DND-41 (cell line): ENCODE measurements at regions not wholly inside any gene's neighbourhood (a gene's known extent, or its start where the extent isn't known, plus 50 kb on each side); places are given as distances from the start of the nearest gene placed in this dataset.

Experiments used
- ATAC-seq: fragments of 200-7000 bp; cut with Tn5 transposase; 3 replicates; pipeline ENCODE4 v1.9.1; 2021; ENCODE audit warnings: low read depth; ENCODE audit not compliant: insufficient read depth
- DNase-seq: peaks from one replicate; pipeline ENCODE4 v3.0.0-alpha.2; 2020
- H2AFZ ChIP-seq: 2 replicates; pipeline ENCODE4 v1.6.0; 2012; ENCODE audit warnings: low read depth, low read length
- H3K27ac ChIP-seq: 2 replicates; pipeline ENCODE4 v1.5.1; 2012; ENCODE audit warnings: low read length, inconsistent platforms
- H3K27me3 ChIP-seq: fragments of 200-600 bp; sonication (generic); 2 replicates; pipeline ENCODE4 v1.6.0; 2012; ENCODE audit warnings: low read length, mild to moderate bottlenecking, inconsistent platforms; ENCODE audit not compliant: insufficient read depth, poor library complexity
- H3K36me3 ChIP-seq: 2 replicates; pipeline ENCODE4 v1.5.1; 2012; ENCODE audit warnings: low read length, inconsistent platforms; ENCODE audit not compliant: insufficient read depth
- H3K4me1 ChIP-seq: 2 replicates; pipeline ENCODE4 v1.5.1; 2012; ENCODE audit warnings: mild to moderate bottlenecking, low read length; ENCODE audit not compliant: insufficient read depth
- H3K4me2 ChIP-seq: 2 replicates; pipeline ENCODE4 v1.6.0; 2012; ENCODE audit warnings: mild to moderate bottlenecking, moderate library complexity, low read length, inconsistent platforms; ENCODE audit not compliant: insufficient read depth
- H3K4me3 ChIP-seq, 2 experiments: fragments of 200-600 bp in 1 of 2; shearing (Covaris generic) in 1 of 2; 2 replicates each; pipeline ENCODE4 v1.5.1; 2012 to 2016; ENCODE audit warnings: inconsistent platforms in 2 of 2, low read length in 2 of 2, mild to moderate bottlenecking in 2 of 2, low read depth in 1 of 2, moderate library complexity in 1 of 2
- H3K79me2 ChIP-seq: 2 replicates; pipeline ENCODE4 v1.6.0; 2012; ENCODE audit warnings: low read length, inconsistent platforms; ENCODE audit not compliant: insufficient read depth
- H3K9ac ChIP-seq: 2 replicates; pipeline ENCODE4 v1.6.0; 2012; ENCODE audit warnings: low read depth, mild to moderate bottlenecking, inconsistent platforms, low read length, moderate library complexity
- H3K9me3 ChIP-seq: 2 replicates; pipeline ENCODE4 v1.5.1; 2012; ENCODE audit warnings: low read length, moderate library complexity, mild to moderate bottlenecking, inconsistent platforms; ENCODE audit not compliant: insufficient read depth, severe bottlenecking
- H4K20me1 ChIP-seq: 2 replicates; pipeline ENCODE4 v1.6.0; 2012; ENCODE audit warnings: low read length; ENCODE audit not compliant: insufficient read depth
- CTCF ChIP-seq: IDR thresholded peaks from 2 replicates; pipeline ENCODE4 v1.5.1; 2012; ENCODE audit warnings: borderline replicate concordance, low read length, moderate library complexity, mild to moderate bottlenecking; ENCODE audit not compliant: poor library complexity, severe bottlenecking; ENCODE audit errors: extremely low read depth
- EZH2 ChIP-seq: IDR thresholded peaks from 3 replicates; pipeline ENCODE4 v1.6.1; 2012; ENCODE audit warnings: borderline replicate concordance, low read depth, mild to moderate bottlenecking, moderate library complexity, low read length, inconsistent platforms; ENCODE audit not compliant: severe bottlenecking

DNA sequence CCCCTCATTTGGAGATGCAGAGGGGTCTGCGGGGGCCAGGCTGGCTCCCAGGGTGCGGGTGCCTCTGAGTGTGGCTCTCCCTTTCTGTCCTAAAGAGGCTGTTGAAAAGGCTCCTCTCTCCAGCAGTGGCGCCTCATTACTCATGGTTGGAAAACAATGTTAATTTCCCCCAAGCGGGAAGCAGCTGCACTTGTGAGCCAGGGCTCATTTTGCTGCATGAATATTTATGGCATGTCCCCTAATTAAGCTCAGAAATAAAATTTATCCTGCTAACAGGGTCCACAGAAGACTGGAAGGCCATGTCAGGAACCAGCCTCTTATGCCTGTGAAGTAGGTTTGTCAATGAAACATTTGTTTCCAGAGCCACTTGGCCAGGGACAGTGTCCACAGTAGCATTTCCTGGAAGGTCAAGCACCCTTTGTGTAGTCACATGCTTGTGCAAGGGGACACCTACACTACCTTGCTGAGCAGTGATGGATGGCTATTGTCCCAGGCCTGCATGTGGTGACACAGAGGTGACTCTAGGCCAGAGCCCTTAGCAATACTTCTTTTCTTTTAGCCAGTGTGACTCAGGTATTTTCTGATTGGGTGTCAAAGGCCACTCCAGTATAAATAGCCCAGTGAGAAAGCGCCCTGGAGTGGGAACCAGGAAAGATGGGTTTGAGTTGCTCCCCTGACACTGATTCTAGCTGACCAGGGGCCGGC, 259.0 kb downstream of the FOXD2 start:
- peaks cover 6% of the 10 kb centered on the region for H3K27me3 ChIP-seq
- H3K4me1 ChIP-seq: no peaks in the 10 kb centered on the region
- ATAC-seq: no peak
- H3K9ac ChIP-seq: no peak overlapping the region
- no peak overlapping the region for H3K27ac ChIP-seq
- H3K36me3 ChIP-seq: no peaks in the 10 kb centered on the region
- no peak for TF ChIP-seq EZH2
- no peak for TF ChIP-seq CTCF
- no peak overlapping the region for H3K4me3 ChIP-seq
- H3K9me3 ChIP-seq: no peaks in the 10 kb centered on the region
- H3K4me2 ChIP-seq: no peak overlapping the region
- H2AFZ ChIP-seq: no peak overlapping the region
- DNase-seq: no peak
- H4K20me1 ChIP-seq: no peaks in the 10 kb centered on the region
- no peaks in the 10 kb centered on the region for H3K79me2 ChIP-seq

- no peak overlapping the region for H3K9ac ChIP-seq
- TF ChIP-seq CTCF (no peak), EZH2 (no peak)
- H3K4me2 ChIP-seq: no peak overlapping the region
- no peaks in the 10 kb centered on the region for H4K20me1 ChIP-seq
- no peaks in the 10 kb centered on the region for H3K9me3 ChIP-seq
- no peak overlapping the region for H2AFZ ChIP-seq
- no peak for ATAC-seq
- H3K36me3 ChIP-seq: no peaks in the 10 kb centered on the region
- H3K27me3 ChIP-seq: peaks cover 6% of the 10 kb centered on the region
- DNase-seq: no peak
- H3K79me2 ChIP-seq: no peaks in the 10 kb centered on the region
- H3K4me3 ChIP-seq: no peak overlapping the region
- no peaks in the 10 kb centered on the region for H3K4me1 ChIP-seq
- no peak overlapping the region for H3K27ac ChIP-seq
Observed at GRCh38 chr1:47697616-47698335, 259.9 kb downstream of the FOXD2 start.

DNA sequence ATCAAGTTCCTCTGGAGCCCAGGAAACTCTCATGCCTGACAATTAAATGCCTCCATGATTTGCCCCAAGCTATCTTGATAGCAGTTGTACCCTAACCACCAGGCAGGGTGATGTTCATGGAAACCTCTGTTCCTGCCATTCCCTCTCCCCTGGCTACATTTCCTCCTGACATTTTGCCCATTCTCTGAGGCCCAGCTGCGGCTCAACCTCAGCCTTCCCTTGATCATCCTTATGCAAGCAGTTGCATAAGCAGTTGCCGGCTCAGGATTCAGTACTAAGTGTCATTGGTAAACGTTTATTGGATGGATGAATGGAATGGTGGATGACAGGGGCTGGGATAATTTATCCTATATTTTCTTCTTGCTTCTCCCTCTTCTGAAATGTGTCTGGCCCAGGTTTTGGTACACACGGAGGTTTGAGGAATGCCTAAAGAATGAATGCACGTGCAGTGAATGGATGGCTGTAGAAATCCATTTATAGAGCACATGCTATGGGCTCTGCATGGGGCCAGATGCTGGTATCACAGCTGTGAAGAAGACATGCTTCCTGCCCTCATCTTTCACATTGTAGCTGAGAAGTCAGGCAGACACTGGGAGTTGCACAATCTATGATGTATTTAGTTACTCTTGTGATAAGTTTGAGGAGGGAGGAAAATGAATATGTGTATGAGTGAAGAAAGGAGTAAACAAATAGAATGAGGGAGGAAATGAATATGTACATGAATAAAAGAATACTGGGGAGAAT, 261.8 kb downstream of the FOXD2 start:
- Histone ChIP-seq H3K9ac (no peak overlapping the region), H2AFZ (no peak overlapping the region), H3K4me3 (no peak overlapping the region), H3K4me1 (no peaks in the 10 kb centered on the region), H3K4me2 (no peak overlapping the region), H3K9me3 (no peaks in the 10 kb centered on the region), H3K36me3 (no peaks in the 10 kb centered on the region), H4K20me1 (no peaks in the 10 kb centered on the region), H3K27me3 (peaks cover 13% of the 10 kb centered on the region), H3K79me2 (no peaks in the 10 kb centered on the region), H3K27ac (no peak overlapping the region)
- ATAC-seq (no peak), DNase-seq (no peak)
- TF ChIP-seq CTCF (no peak), EZH2 (no peak)
